ENCODE measurements at regions not wholly inside any gene's neighbourhood (a gene's known extent, or its start where the extent isn't known, plus 50 kb on each side); places are given as distances from the start of the nearest gene placed in this dataset.

- TF ChIP-seq EP300 (IDR thresholded peaks at IDR 0.05) = no peak
- no peak for TF ChIP-seq CTCF (IDR thresholded peaks at IDR 0.05)
These were observed 229.1 kb upstream of the COX10 start for GRCh38 chr17:13840254-13840653.

Data from gastroesophageal sphincter (tissue), 3 donors.